Pulmonary artery endothelial cell (primary cell): ENCODE measurements at regions not wholly inside any gene's neighbourhood (a gene's known extent, or its start where the extent isn't known, plus 50 kb on each side); places are given as distances from the start of the nearest gene placed in this dataset.
"Not testable (repeated sequence)": the region's sequence is repeated elsewhere in the genome, so short reads cannot be mapped to it uniquely, and the experiment has no call there.

Experiments used
- DNase-seq: peaks from one replicate; pipeline ENCODE4 v3.0.0-alpha.2; 2011; ENCODE audit warnings: low read depth, low spot score

DNA sequence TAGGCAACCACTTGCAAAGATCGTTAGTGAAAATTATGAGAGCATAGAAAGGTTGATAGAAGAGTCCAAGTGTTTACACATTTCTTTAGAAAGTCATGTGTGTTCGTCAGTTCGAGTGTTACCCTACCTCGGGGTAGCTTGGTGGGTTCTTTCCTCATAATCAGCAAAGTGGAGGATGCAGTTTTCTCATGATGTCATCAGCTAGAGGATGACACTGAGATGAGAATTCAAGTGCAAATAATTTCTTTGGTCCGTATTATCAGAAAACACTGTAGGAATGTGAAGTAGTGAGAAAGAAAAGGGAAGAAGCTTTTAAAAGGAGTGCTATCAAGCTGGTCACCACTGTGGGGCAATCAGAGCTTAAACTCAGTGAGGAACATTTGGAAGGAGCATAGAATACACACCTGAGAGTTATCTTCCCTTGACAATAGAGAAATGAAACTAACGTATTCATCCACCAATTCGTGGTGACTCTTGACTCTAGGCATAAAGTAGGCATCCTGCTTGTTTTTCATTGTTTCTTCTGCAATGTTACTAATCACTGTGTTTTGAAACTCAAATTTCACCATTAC, 1340.9 kb upstream of the TMEM132C start:
- no peak for DNase-seq

DNA sequence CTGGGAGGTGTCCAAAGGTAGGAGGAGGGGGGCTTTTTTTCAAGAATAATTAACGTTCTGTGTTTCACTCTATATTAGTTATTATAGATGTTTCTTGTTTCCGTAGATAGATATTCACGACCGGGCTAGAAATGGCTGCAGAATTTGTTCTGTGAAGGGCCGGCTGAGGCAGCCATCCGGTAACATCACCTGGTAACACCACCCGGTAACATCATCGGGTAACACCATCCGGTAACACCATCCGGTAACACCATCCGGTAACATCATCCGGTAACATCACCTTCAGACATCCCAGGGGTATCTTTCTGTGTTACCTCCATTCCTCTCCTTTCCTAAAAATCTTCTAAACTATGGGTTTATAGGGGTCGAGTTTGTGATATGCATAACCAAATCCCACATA, 1336.7 kb upstream of the TMEM132C start:
- DNase-seq, result no peak

DNA sequence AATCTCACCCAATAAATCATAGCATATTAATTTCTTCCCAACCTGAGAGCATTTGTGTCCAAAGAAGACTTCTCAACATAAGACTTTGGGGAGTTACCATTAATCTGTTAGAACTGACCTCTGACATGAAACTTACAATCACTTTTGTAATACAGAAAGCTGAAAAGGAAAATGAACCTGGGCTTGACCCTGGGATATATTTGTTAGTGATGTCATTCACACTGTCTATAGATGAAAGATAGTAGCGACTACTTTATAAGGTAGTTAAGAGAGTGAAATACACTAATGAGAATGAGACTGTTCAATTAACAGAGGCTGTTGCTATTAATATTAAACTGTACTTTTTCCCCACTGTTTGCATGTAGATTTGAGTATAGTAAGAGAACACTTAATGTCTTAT, 1334.8 kb upstream of the TMEM132C start:
- no peak for DNase-seq

DNA sequence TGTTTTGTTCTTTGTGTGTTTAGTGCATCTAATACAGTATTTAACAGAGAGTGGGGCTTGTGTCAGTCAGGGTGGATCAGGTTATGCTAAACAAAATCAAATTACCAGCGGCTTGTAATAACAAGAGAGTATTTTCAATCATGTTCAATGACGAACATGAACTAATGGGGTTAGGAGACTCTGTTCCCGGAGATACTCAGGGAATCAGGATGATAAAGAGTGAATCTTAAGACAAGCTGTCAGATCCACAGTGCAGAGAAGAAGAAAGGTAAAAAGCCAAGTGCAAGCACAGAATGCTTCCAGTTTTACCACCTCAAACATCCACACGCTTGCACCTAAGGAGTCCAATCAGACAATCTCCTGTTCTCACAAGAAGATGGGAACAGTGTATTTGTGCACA, 1331.5 kb upstream of the TMEM132C start:
- DNase-seq, result no peak

DNA sequence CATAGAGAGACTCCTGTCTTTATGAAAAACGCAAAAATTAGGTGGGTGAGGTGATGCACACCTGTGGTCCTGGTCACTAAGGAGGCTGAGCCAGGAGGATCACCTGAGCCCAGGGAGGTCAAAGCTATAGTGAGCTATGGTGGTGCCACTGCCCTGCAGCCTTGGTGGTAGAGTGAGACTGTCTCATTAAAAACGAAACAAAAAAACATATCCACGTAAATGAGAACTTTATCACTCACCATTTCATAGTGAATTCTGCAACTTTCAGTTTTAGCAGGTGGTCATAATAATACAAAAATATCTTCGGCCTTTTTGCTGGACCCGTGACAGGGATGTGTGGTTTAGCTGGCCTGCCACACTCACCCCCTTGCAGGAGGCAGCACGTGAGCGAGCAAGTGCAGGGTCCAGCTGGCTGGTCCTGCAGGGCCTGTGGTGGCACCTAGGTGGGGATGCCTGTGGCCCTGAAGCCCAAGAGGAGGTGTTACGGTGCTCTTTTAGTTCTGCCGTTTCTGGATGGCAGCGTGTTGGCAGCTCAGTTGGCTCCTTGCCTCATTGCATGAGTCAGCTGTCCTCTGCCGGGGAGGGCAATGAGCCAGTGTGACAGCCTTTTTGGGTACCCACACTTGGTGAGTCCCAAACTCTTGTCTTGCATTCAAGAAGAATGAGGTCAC, 1330.7 kb upstream of the TMEM132C start:
- DNase-seq, result no peak

DNA sequence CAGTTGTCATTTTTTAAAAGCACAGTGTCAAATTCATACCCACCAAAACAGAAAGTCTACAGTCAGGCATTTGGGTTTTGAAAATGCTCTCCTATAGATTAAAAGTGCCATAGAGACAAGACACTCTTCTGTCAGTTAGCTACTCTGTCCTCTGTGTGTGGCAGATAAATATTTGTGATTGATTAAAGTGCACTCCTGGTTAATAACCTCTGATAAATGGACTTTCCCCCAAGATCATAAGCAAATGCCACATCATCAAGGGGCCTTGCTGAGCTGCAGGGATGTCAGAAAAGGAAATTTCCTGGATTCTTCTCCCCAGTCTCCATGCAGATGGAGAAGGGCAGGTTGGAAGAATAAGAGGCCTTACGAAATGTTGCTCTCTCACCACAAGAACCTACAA, 1329.5 kb upstream of the TMEM132C start:
- DNase-seq, result no peak

DNA sequence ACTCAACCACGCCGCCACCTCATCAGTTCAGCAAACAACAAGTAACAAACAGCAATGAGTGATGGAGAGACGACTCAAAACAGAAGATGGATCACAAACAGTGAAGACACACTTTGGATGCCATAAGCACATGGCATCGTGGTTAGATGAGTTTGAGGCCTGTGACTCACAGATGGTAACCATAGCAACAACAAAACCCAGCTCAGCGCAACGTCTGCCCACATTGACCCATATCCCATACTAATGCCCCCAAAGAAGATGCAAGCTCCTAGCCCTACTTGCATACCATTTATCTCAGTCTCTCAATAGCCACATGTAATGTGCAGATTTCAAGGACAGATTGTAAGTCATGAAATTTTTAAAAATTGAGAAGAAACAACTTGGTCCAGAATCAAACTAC, 1322.3 kb upstream of the TMEM132C start:
- no peak for DNase-seq

DNA sequence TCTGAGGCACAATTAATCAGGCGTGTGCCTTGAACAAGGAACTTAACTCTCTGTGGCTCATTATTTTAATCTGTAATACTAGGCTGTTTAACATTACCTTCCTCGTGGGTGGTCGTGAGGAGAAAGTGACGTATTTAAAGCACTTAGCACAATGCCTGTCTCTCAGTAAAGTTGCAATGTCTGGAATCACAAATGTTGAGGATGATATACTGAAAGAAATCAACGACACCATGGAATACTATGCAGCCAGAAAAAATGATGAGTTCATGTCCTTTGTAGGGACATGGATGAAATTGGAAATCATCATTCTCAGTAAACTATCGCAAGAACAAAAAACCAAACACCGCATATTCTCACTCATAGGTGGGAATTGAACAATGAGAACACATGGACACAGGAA, 1320.0 kb upstream of the TMEM132C start:
- DNase-seq, result not testable (repeated sequence)

DNA sequence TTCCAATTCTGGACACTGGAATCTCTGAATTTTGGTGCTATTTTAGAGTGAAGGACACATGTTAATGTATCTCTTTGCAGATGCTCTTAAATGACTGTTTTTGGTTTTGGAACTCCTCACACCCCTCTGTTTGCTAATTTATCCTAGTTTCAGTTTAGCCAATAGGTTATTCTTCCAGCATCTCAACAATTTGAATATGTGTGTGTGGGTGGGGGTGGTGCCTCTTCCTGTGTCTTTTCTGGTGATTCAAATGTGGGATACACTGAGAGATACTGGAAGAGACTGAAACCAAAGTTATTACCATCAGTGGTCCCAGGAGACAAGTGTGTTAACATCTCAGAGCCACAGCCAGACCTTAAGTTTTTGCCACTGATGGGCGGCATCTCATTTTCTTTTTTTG, 1317.4 kb upstream of the TMEM132C start:
- DNase-seq, result no peak

DNA sequence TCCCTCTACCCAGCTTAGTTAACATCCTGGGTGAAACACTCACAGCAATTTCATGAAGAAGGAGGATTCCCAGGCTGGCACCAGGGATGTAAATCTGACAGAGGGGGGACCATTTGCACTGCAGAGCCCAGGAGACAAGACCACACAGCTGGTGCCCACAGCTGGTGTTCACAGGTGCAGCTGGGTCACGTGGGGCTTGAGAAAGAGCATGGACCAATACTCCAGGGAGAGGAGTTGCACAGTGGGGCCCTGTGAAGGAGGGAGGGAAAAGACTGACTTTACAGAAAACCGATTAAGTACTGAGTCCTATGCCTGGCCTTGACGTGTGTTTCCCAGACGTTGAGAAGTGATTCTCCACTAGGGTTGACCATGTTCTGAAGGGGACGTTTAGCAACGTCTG, 1316.7 kb upstream of the TMEM132C start:
- DNase-seq, result no peak

DNA sequence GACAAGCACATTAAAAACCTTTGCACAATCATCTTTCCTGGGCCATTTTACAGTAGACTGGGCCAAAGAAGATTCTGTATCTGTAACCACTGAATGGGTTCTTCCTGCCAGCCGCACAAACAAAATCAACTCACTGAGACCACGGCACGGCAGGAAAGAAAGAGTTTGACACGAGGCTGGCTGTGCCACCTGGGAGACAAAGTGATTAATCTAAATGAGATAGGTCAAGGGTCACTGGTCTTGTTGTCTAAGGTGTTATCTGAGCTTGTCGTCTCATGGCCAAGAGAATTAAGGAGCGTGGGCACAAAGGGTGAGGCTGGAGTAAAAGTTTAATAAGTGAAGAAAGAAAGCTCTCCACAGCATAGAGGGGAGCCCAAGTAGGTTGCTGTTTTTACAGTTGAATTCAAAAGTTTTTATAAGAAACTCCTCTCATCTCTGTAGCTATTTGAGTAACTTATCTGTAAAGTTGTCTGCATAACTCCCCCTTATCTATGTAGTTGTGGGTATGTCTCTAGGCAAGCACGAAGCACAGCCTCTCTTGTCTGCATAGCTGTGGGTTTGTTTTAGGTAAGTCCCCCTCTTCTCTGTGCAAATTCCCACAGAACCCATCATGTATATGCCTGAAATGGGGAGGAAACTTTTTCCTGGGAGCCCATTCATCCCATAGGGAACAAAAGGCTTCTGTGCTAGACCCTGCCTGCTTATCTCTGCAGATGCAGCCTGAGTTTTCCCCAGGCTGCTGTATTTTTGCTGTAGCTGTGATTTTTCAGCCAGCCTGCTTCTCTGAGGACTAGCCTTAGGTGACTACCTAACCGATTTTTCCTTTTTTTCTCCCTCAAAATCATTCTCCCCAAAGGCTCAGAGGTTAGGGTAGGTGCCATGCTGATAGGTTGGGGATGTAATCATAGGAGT, 1314.6 kb upstream of the TMEM132C start:
- DNase-seq, result no peak

DNA sequence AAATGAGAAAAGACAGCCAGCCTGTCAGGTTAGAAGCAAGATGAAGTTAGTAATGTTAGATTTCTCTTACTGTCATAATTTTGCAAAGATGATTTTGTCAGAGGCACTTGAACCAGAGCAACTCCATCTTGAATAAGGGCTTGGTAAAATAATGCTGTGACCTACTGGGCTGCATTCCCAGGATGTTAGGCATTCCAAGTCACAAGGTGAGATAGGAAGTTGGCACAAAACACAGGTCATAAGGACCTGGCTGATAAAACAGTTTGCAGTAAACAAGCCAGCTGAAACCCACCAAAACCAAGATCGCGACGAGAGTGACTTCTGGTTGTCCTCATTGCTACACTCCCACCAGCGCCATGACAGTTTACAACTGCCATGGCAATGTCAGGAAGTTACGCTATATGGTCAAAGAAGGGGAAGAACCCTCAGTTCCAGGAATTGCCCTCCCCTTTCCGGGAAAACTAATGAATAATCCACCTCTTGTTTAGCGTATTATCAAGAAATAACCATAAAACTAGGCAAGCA, 1313.5 kb upstream of the TMEM132C start:
- no peak for DNase-seq

DNA sequence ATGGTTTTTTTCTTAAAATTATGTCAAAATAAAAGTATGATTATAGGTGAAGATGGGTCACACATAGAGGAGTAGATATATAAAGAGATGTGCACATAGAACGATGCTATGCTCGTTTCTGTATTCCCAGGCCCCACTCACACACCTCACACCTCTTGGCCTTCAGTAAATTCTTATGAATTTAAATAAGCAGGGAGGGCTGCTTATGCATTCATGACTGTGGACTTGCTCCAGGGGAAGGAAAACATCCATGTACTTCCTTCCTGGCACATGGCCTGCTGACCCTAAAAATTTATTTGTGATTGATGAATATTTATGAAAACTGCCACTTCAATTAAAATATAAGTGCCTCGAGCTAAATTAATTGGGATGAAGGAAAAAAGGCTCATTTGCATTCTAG, 1306.7 kb upstream of the TMEM132C start:
- DNase-seq, result no peak

DNA sequence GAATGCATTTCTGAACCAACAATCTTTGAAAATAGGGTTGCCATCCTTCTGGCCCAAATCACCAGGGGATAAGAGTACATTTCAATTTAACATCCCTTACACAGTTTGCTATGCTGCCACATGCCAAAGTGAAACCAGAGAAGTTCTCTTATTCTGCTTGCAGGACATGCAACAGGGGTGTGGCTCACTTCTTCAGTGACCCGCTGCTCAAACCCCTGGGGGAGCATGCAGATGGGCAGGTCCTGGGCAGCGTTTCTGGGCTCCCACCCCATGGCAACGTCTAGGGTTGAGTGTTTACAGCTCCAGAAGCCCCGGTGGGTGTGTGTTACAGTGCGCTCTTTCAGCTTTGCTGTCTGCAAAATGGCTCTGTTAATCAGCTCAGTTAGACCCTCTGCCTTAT, 1306.3 kb upstream of the TMEM132C start:
- no peak for DNase-seq

DNA sequence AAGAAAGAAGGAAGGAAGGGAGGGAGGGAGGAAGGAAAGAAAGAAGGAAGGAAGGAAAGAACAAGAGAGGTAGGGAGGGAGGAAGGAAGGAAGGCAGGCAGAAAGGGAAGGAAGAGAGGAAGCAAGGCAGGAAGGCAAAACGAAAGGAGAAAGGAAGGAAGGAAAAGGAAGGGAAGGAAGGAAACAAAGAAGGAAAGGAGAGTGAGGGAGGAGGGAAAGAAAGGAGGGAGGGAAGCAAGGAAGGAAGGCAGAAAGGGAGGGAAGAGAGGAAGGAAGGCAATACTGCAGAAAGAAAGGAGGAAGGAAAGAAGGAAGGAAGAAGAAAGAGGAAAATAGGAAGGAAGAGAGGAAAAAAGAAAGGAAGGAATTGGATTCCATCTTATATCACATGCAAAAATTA, 1303.1 kb upstream of the TMEM132C start:
- no peak for DNase-seq

DNA sequence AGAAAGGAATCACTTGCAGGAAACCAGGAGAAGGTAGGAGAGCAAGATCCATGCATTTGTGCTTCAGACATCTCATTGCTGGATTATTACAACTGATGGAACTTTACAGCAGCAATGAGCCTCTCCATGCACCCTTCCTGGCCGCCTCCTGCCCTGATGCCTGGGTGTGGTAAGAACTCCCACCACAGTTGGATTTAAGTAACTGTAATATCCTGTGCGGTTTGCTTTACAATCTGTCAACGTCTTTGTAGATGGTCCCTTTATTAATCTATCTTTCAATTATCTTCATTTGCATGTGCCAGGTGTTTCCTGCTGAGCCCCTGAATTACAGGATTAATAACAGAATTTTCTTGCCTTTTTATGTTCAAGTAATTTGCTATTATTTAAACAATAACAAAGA, 1300.5 kb upstream of the TMEM132C start:
- DNase-seq, result no peak

DNA sequence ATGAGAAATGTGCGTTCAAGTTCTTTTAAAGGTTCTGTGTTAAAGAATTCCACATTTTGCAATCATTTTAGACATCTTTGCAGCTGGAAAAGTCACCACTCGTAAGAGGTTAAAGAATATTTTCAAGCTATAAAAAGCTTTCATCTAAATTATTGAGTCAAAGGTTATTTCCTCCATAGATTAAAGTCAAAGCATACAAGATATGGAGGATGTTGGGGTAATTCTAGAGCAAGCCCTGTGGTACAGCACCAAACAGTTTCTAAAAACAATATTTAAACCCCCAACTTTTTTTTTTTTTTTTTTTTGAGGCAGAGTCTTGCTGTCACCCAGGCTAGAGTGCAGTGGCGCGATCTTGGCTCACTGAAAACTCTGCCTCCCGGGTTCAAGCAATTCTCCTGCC, 1299.8 kb upstream of the TMEM132C start:
- DNase-seq, result no peak

DNA sequence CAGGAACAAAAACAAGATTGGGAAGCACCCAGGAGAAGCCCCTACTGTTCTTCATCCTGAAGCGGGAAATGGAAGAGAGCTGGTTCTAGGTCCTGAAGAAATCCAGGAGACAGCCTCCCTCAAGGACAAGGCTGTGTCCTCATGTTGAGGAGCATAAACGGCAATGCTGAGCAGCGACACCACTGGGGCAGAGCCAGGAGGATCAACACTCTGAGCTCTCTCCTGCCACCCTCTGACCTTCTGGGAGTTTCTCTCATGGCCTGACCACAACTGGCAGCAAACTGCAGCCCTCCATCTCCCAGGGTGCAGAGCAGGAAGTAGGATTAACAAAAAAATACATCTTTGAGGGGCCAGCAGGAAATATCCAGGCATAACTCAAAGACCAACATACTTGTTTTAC, 1292.2 kb upstream of the TMEM132C start:
- no peak for DNase-seq

DNA sequence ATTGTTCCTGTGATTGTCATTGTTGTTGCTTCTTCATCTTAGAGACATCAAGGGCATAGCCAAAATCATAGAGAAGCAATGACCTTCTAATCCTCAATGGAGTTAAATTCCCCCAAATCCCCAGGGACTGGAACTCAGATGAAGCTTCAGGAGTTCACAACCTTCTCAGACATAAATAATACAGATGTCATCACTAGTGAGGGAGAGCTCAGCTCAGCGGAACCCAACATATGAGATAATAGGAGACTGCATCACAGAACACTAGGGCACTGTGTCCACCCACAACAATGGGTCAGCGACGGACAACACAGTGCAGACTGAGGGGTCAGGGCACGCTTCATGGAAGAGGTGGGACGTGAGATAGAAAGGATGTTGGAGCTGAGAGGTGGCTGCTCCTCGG, 1290.4 kb upstream of the TMEM132C start:
- DNase-seq, result no peak

DNA sequence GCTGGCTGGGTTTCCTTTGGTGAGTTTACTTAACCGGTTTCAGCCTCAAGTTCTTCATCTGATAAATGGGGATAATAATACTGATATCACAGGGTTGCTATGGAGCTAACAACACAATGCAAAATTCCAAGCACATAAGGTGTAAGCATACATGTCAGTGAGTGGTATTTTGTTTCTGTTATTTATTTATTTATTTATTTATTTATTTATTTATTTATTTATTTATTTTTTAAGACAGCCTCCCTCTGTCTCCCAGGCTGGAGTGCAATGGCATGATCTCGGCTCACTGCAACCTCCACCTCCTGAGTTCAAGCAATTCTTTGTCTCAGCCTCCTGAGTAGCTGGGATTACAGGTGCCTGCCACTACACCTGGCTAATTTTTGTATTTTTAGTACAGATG, 1287.4 kb upstream of the TMEM132C start:
- DNase-seq, result not testable (repeated sequence)

DNA sequence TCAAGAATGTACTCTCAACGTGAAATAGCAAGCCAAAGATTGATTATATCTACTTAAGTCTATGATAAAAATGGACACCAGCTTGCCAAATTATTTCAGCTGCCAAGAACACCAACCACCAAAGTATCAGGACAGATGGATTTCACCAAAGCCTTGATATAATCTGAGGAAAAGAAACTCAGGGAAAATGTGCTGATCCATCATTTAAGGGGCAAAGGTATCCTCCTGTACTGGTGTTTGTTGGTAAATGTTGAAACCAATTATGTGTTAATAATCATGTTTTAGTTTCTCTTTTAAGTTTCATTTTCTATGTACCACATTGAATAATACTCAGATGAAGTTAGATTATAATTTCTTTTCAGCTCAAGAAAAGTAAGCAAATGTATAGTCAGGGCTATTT, 1284.3 kb upstream of the TMEM132C start:
- DNase-seq, result no peak

DNA sequence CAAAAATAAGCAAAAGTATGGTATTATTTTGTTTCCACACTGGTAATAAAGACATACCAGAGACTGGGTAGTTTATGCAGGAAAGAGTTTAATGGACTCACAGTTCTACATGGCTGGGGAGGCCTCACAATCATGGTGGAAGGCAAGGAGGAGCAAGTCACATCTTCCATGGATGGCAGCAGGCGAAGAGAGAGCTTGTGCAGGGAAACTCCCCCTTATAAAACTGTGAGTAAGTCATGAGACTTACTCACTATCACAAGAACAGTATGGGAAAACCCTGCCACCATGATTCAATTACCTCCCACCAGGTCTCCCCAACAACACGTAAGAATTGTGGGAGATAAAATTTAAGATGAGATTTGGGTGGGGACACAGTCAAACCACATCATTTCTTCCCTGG, 1283.2 kb upstream of the TMEM132C start:
- not testable (repeated sequence) for DNase-seq
